Breast epithelium (tissue), 4 donors: ENCODE measurements at regions not wholly inside any gene's neighbourhood (a gene's known extent, or its start where the extent isn't known, plus 50 kb on each side); places are given as distances from the start of the nearest gene placed in this dataset.

ENCODE experiments used
- DNase-seq, 2 donors: peaks; one replicate each; pipeline ENCODE4 v3.0.0-alpha.2; 2019; ENCODE audit warnings: low spot score in 2 of 2
- H3K27ac ChIP-seq, 2 donors: fragments of 200-600 bp; sonication (generic) in 1 of 2; one replicate each; pipeline ENCODE4 v1.5.1; 2016 to 2019; ENCODE audit warnings: mild to moderate bottlenecking in 1 of 2
- H3K27me3 ChIP-seq, 2 donors: fragments of 200-600 bp; sonication (generic) in 1 of 2; one replicate each; pipeline versions ENCODE4 v1.5.1 to v1.6.0; 2017 to 2019; ENCODE audit warnings: control low read depth in 1 of 2, mild to moderate bottlenecking in 1 of 2
- H3K36me3 ChIP-seq: fragments of 200-600 bp; one replicate; pipeline ENCODE4 v1.5.1; 2019
- H3K4me1 ChIP-seq, 2 donors: fragments of 200-600 bp; sonication (generic); one replicate each; pipeline ENCODE4 v1.5.1; 2016 to 2019; ENCODE audit warnings: control low read depth in 1 of 2
- H3K4me3 ChIP-seq, 3 donors: fragments of 200-600 bp; sonication (generic); 1 replicate in 2 of 3; 2 replicates in 1 of 3; pipeline ENCODE4 v1.5.1; 2016 to 2019; ENCODE audit warnings: mild to moderate bottlenecking in 3 of 3, moderate library complexity in 2 of 3
- H3K9me3 ChIP-seq, 2 donors: fragments of 200-600 bp; sonication (generic) in 1 of 2; one replicate each; pipeline ENCODE4 v1.5.1; 2016 to 2019; ENCODE audit warnings: control low read depth in 1 of 2
- CTCF ChIP-seq, 3 donors: fragments of 450-650 bp; IDR thresholded peaks; one replicate each; pipeline ENCODE4 v1.5.1; 2016 to 2017; ENCODE audit warnings: antibody characterized with exemption in 3 of 3, mild to moderate bottlenecking in 3 of 3, moderate library complexity in 3 of 3
- POLR2A ChIP-seq: fragments of 450-650 bp; IDR thresholded peaks from one replicate; pipeline ENCODE4 v1.6.1; 2016; ENCODE audit warnings: antibody characterized with exemption, mild to moderate bottlenecking, moderate library complexity
- POLR2AphosphoS5 ChIP-seq, 3 donors: sonication (generic); formaldehyde crosslinking; IDR thresholded peaks; one replicate each; pipeline ENCODE4 v1.6.1; 2017; ENCODE audit warnings: antibody characterized with exemption in 3 of 3
- intact Hi-C: fragments of 100-400 bp; cut with DNase I; formaldehyde crosslinking; loops from one replicate; pipeline ENCODE4 v1.15.1; 2023; ENCODE audit warnings: low total_unique reads

GRCh38 chr9:28624771-28625170, 1051.5 kb upstream of the C9orf72 start:
- no peaks in the 10 kb centered on the region for H3K27me3 ChIP-seq

GRCh38 chr9:28628031-28628430, 1054.8 kb upstream of the C9orf72 start:
- Histone ChIP-seq H3K4me1 (no peaks in the 10 kb centered on the region), H3K36me3 (no peaks in the 10 kb centered on the region), H3K27ac (no peak overlapping the region), H3K4me3 (no peak overlapping the region), H3K27me3 (no peaks in the 10 kb centered on the region), H3K9me3 (no peaks in the 10 kb centered on the region)
- no peak for DNase-seq
- no peak for TF ChIP-seq POLR2A
- no peak for TF ChIP-seq POLR2AphosphoS5 (IDR thresholded peaks at IDR 0.05)
- TF ChIP-seq CTCF (IDR thresholded peaks at IDR 0.05): no peak
- intact Hi-C loops: no loop called here

More at GRCh38 chr9:28624771-28625170, 1051.5 kb upstream of the C9orf72 start:
- intact Hi-C loops: no loop called here
- H3K9me3 ChIP-seq: no peaks in the 10 kb centered on the region
- H3K27ac ChIP-seq: no peak overlapping the region
- H3K4me3 ChIP-seq: no peak overlapping the region
- no peaks in the 10 kb centered on the region for H3K36me3 ChIP-seq
- no peaks in the 10 kb centered on the region for H3K4me1 ChIP-seq
- TF ChIP-seq POLR2A (no peak), POLR2AphosphoS5 (IDR thresholded peaks at IDR 0.05) (no peak), CTCF (IDR thresholded peaks at IDR 0.05) (no peak)
- DNase-seq: no peak

- DNase-seq: no peak
- Histone ChIP-seq H3K4me3 (no peak overlapping the region), H3K36me3 (no peaks in the 10 kb centered on the region), H3K27me3 (no peaks in the 10 kb centered on the region), H3K4me1 (no peaks in the 10 kb centered on the region), H3K27ac (no peak overlapping the region), H3K9me3 (no peaks in the 10 kb centered on the region)
- TF ChIP-seq POLR2A: no peak
- no peak for TF ChIP-seq CTCF (IDR thresholded peaks at IDR 0.05)
- TF ChIP-seq POLR2AphosphoS5 (IDR thresholded peaks at IDR 0.05): no peak
- intact Hi-C loops: no loop called here
Measured at GRCh38 chr9:28648723-28649122, 1075.4 kb upstream of the C9orf72 start.

- H3K27ac ChIP-seq: no peak overlapping the region
- TF ChIP-seq CTCF (IDR thresholded peaks at IDR 0.05): no peak
- TF ChIP-seq POLR2AphosphoS5 (IDR thresholded peaks at IDR 0.05): no peak
- no peak for TF ChIP-seq POLR2A
- no peaks in the 10 kb centered on the region for H3K9me3 ChIP-seq
- H3K36me3 ChIP-seq: no peaks in the 10 kb centered on the region
- intact Hi-C loops: no loop called here
- no peaks in the 10 kb centered on the region for H3K27me3 ChIP-seq
- no peaks in the 10 kb centered on the region for H3K4me1 ChIP-seq
- DNase-seq: no peak
- no peak overlapping the region for H3K4me3 ChIP-seq
Measured at GRCh38 chr9:28650327-28650726, 1077.0 kb upstream of the C9orf72 start.

GRCh38 chr9:28651050-28651722, 1077.9 kb upstream of the C9orf72 start:
- intact Hi-C loops: no loop called here
- no peaks in the 10 kb centered on the region for H3K27me3 ChIP-seq
- no peak for DNase-seq

More at GRCh38 chr9:28651050-28651722, 1077.9 kb upstream of the C9orf72 start:
- no peaks in the 10 kb centered on the region for H3K4me1 ChIP-seq
- no peaks in the 10 kb centered on the region for H3K36me3 ChIP-seq
- H3K27ac ChIP-seq: no peak overlapping the region
- no peak overlapping the region for H3K4me3 ChIP-seq
- no peaks in the 10 kb centered on the region for H3K9me3 ChIP-seq
- TF ChIP-seq POLR2AphosphoS5 (IDR thresholded peaks at IDR 0.05) (no peak), POLR2A (no peak), CTCF (IDR thresholded peaks at IDR 0.05) (no peak)
